ENCODE measurements at regions not wholly inside any gene's neighbourhood (a gene's known extent, or its start where the extent isn't known, plus 50 kb on each side); places are given as distances from the start of the nearest gene placed in this dataset.

- no peaks in the 10 kb centered on the region for H3K27me3 ChIP-seq
- intact Hi-C loops (cut with DNase I) = no loop called here
- H3K4me1 ChIP-seq (replicated peaks in 1 of 2) = no peaks in the 10 kb centered on the region
- no peaks in the 10 kb centered on the region for H3K36me3 ChIP-seq (replicated peaks in 1 of 2)
- DNase-seq = no peak
- no peaks in the 10 kb centered on the region for H3K9me3 ChIP-seq (replicated peaks in 1 of 3)
- TF ChIP-seq POLR2A (IDR thresholded peaks at IDR 0.05) (no peak), CTCF (IDR thresholded peaks at IDR 0.05) (no peak)
- no peak overlapping the region for H3K4me3 ChIP-seq
- no peak overlapping the region for H3K27ac ChIP-seq
- 67 to 81% (median 77%) methylated on average over 2 of the region's 2 CpGs for WGBS, 4 donors
Observed at GRCh38 chr4:36966756-36967460, 277.6 kb upstream of the NWD2 start.

- intact Hi-C loops (cut with DNase I) = no loop called here
- Histone ChIP-seq H3K4me1 (replicated peaks in 1 of 2) (no peaks in the 10 kb centered on the region), H3K9me3 (replicated peaks in 1 of 3) (no peaks in the 10 kb centered on the region), H3K27me3 (no peaks in the 10 kb centered on the region), H3K27ac (no peak overlapping the region), H3K4me3 (no peak overlapping the region), H3K36me3 (replicated peaks in 1 of 2) (no peaks in the 10 kb centered on the region)
- TF ChIP-seq POLR2A (IDR thresholded peaks at IDR 0.05) = no peak
- no peak for TF ChIP-seq CTCF (IDR thresholded peaks at IDR 0.05)
- WGBS, 4 donors = 78 to 84% (median 80%) methylated on average over 1 of the region's 1 CpG
- no peak for DNase-seq
Observed at GRCh38 chr4:36979533-36979932, 265.0 kb upstream of the NWD2 start.

GRCh38 chr4:36990128-36990872, 254.2 kb upstream of the NWD2 start:
- no peak overlapping the region for H3K4me3 ChIP-seq
- WGBS, 4 donors = 85 to 90% (median 88%) methylated on average over 3 of the region's 3 CpGs
- no peak overlapping the region for H3K27ac ChIP-seq
- no peak for TF ChIP-seq POLR2A (IDR thresholded peaks at IDR 0.05)
- TF ChIP-seq CTCF (IDR thresholded peaks at IDR 0.05) = no peak
- H3K27me3 ChIP-seq = no peaks in the 10 kb centered on the region
- H3K36me3 ChIP-seq (replicated peaks in 1 of 2) = no peaks in the 10 kb centered on the region
- H3K9me3 ChIP-seq (replicated peaks in 1 of 3) = no peaks in the 10 kb centered on the region
- intact Hi-C loops (cut with DNase I) = no loop called here
- H3K4me1 ChIP-seq (replicated peaks in 1 of 2) = no peaks in the 10 kb centered on the region
- no peak for DNase-seq

GRCh38 chr4:36997727-36998126, 246.8 kb upstream of the NWD2 start:
- Histone ChIP-seq H3K27ac (no peak overlapping the region), H3K36me3 (replicated peaks in 1 of 2) (no peaks in the 10 kb centered on the region), H3K4me1 (replicated peaks in 1 of 2) (peaks cover 0 to 4% of the 10 kb centered on the region in 2 donors), H3K27me3 (no peaks in the 10 kb centered on the region), H3K4me3 (no peak overlapping the region), H3K9me3 (replicated peaks in 1 of 3) (no peaks in the 10 kb centered on the region)
- intact Hi-C loops (cut with DNase I) = no loop called here
- WGBS, 4 donors = 68 to 87% (median 77%) methylated on average over 3 of the region's 3 CpGs
- TF ChIP-seq CTCF (IDR thresholded peaks at IDR 0.05) = no peak
- no peak for DNase-seq
